Fibroblast of lung (primary cell): ENCODE measurements at regions not wholly inside any gene's neighbourhood (a gene's known extent, or its start where the extent isn't known, plus 50 kb on each side); places are given as distances from the start of the nearest gene placed in this dataset.

Source experiments
- DNase-seq, 2 donors: peaks; one replicate each; pipeline versions ENCODE4 v3.0.0 to v3.0.0-alpha.2; 2010; ENCODE audit warnings: low read depth in 2 of 2
- H2AFZ ChIP-seq: 2 replicates; pipeline ENCODE4 v1.5.1; 2012; ENCODE audit warnings: low read length, control low read depth, inconsistent platforms
- H3K27ac ChIP-seq: 2 replicates; pipeline ENCODE4 v1.5.1; 2011; ENCODE audit warnings: low read length, control low read depth; ENCODE audit not compliant: insufficient read depth
- H3K27me3 ChIP-seq: 2 replicates; pipeline ENCODE4 v1.5.1; 2011; ENCODE audit warnings: mild to moderate bottlenecking, low read length; ENCODE audit not compliant: control insufficient read depth, insufficient read depth
- H3K36me3 ChIP-seq: 2 replicates; pipeline ENCODE4 v1.5.1; 2011; ENCODE audit warnings: low read length; ENCODE audit not compliant: control insufficient read depth, insufficient read depth
- H3K4me1 ChIP-seq: 2 replicates; pipeline ENCODE4 v1.5.1; 2011; ENCODE audit warnings: low read length; ENCODE audit not compliant: control insufficient read depth, insufficient read depth; ENCODE audit errors: extremely low read depth
- H3K4me2 ChIP-seq: 2 replicates; pipeline ENCODE4 v1.5.1; 2011; ENCODE audit warnings: low read length, control low read depth; ENCODE audit not compliant: insufficient read depth; ENCODE audit errors: extremely low read depth
- H3K4me3 ChIP-seq, 4 experiments: fragments of 200-600 bp in 1 of 4; sonication (generic) in 1 of 4; replicated peaks in 1 of 4; 2 replicates each; pipeline ENCODE4 v1.5.1; 2011 to 2016; ENCODE audit warnings: low read length in 4 of 4, low read depth in 3 of 4, mild to moderate bottlenecking in 3 of 4, control low read depth in 2 of 4, inconsistent platforms in 1 of 4, mixed read lengths in 1 of 4; ENCODE audit not compliant: insufficient read depth in 1 of 4; ENCODE audit errors: control extremely low read depth in 1 of 4
- H3K79me2 ChIP-seq: 2 replicates; pipeline ENCODE4 v1.5.1; 2012; ENCODE audit warnings: mild to moderate bottlenecking, low read length, inconsistent platforms; ENCODE audit not compliant: control insufficient read depth, insufficient read depth
- H3K9ac ChIP-seq: 2 replicates; pipeline ENCODE4 v1.5.1; 2011; ENCODE audit warnings: mild to moderate bottlenecking, low read length, control low read depth; ENCODE audit not compliant: insufficient read depth
- H3K9me3 ChIP-seq: 2 replicates; pipeline ENCODE4 v1.5.1; 2012; ENCODE audit warnings: low read depth, low read length; ENCODE audit not compliant: control insufficient read depth, insufficient read depth
- H4K20me1 ChIP-seq: 2 replicates; pipeline ENCODE4 v1.5.1; 2011; ENCODE audit warnings: low read length; ENCODE audit not compliant: control insufficient read depth, insufficient read depth; ENCODE audit errors: extremely low read depth
- EZH2 ChIP-seq: IDR thresholded peaks from 2 replicates; pipeline ENCODE4 v1.5.1; 2012; ENCODE audit warnings: low read length, control low read depth, mild to moderate bottlenecking; ENCODE audit errors: missing control alignments
- TF ChIP-seq, protein P1 (sequence below), 2 donors: IDR thresholded peaks in 1 of 2; conservative IDR thresholded peaks in 1 of 2; 1 replicate in 1 of 2; 2 replicates in 1 of 2; pipeline ENCODE4 v1.5.1; 2011 to 2012; ENCODE audit warnings: low read length in 2 of 2, control low read depth in 1 of 2, inconsistent platforms in 1 of 2, low read depth in 1 of 2, mild to moderate bottlenecking in 1 of 2

DNA sequence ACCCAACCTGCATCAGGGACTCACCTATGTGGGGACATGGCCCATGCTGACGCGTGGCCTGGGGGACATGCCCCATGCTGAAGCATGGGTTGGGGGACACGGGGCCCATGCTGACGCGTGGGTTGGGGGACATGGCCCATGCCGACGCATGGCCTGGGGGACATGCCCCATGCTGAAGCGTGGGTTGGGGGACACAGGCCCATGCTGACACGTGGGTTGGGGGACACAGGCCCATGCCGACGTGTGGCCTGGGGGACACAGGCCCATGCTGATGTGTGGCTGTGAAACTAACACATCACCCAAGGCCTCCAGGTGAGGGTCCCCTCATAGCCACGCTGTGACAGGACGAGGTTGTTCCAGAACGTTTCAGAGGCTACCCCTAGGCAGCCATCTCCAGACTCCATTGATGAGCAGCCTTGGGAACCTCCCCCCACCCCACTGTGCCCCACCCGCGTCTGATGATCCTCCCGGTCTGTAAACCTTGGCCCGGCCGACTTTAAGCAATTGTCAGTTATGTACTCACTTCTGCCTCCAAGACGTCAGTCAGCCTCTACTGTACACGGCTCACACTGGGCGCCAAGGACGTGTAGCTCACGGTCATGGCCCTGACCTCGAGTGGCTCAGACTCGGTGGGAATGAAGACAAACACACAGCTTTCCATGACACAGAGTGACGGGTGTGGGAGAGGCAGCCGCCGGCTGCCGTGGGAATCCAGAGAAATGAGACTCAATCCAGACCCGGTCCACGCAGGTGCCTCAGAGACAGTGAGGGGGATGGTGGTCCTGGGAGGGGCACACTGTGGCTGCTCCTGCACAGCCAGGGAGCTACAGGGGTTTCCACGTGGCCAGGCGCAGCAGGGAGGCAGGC is 50.2 kb upstream of the SLC66A3 start:
- no peaks in the 10 kb centered on the region for H3K27me3 ChIP-seq
- no peak overlapping the region for H3K27ac ChIP-seq
- no peak overlapping the region for H3K9ac ChIP-seq
- no peak overlapping the region for H2AFZ ChIP-seq
- no peaks in the 10 kb centered on the region for H3K36me3 ChIP-seq
- H3K4me1 ChIP-seq, result no peaks in the 10 kb centered on the region
- no peak for DNase-seq
- no peak overlapping the region for H3K4me2 ChIP-seq
- H4K20me1 ChIP-seq, result no peaks in the 10 kb centered on the region
- no peak overlapping the region for H3K4me3 ChIP-seq
- no peaks in the 10 kb centered on the region for H3K9me3 ChIP-seq
- TF ChIP-seq EZH2, result no peak
- TF ChIP-seq, protein P1, sequence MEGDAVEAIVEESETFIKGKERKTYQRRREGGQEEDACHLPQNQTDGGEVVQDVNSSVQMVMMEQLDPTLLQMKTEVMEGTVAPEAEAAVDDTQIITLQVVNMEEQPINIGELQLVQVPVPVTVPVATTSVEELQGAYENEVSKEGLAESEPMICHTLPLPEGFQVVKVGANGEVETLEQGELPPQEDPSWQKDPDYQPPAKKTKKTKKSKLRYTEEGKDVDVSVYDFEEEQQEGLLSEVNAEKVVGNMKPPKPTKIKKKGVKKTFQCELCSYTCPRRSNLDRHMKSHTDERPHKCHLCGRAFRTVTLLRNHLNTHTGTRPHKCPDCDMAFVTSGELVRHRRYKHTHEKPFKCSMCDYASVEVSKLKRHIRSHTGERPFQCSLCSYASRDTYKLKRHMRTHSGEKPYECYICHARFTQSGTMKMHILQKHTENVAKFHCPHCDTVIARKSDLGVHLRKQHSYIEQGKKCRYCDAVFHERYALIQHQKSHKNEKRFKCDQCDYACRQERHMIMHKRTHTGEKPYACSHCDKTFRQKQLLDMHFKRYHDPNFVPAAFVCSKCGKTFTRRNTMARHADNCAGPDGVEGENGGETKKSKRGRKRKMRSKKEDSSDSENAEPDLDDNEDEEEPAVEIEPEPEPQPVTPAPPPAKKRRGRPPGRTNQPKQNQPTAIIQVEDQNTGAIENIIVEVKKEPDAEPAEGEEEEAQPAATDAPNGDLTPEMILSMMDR (conservative IDR thresholded peaks at IDR 0.05 in 1 of 2, IDR thresholded peaks at IDR 0.05 in 1 of 2; ENCODE audit: low read depth in 1 of 2, low read length in 2 of 2), result no peak
- no peaks in the 10 kb centered on the region for H3K79me2 ChIP-seq
